ENCODE measurements at regions not wholly inside any gene's neighbourhood (a gene's known extent, or its start where the extent isn't known, plus 50 kb on each side); places are given as distances from the start of the nearest gene placed in this dataset.
"Not testable (repeated sequence)": the region's sequence is repeated elsewhere in the genome, so short reads cannot be mapped to it uniquely, and the experiment has no call there.

DNA sequence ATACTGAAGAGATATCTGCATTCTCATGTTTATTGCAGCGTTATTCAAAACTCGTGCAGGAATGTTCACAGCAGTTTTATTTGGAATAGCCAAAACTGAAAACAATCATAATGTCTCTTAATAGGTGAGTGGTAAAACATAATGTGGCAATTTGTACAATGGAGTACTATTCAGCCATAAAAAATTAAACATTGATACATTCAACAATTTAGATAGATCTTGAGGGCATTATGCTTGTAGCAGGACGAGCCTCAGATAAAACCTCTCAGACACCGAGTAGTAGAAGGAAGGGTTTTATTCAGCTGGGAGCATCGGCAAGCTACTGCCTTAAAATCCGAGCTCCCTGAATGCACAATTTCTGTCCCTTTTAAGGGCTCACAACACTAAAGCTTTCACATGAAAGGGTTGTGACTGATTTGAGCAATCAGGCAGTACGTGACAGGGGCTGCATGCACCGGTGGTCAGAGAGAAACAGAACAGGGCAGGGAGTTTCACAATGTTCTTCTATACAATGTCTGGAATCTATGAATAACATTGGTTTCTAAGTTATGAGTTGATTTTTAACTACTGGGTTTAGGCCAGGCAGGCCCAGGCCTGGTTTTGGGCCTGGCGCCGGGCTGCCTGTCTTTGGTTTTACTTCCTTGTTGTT, 195.3 kb upstream of the PRSS16 start:
- not testable (repeated sequence) for DNase-seq (ENCODE audit: low read depth in 2 of 2)

DNA sequence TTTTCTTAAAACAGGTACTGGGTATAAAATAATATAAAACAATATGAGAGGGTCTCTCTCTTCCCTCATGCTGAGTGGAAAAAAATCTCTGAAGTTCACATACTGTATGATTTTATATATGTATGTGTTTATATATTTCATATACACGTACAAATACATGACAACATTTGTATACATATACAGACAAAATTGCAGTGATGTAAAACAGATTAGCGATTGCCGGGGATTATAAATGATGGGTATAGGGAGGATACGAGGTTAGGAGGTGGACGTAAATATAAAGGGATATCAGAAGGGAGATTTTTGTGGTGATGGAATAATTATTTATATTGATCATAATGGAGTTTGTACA, 194.8 kb upstream of the PRSS16 start:
- no peak for DNase-seq (ENCODE audit: low read depth in 2 of 2)

DNA sequence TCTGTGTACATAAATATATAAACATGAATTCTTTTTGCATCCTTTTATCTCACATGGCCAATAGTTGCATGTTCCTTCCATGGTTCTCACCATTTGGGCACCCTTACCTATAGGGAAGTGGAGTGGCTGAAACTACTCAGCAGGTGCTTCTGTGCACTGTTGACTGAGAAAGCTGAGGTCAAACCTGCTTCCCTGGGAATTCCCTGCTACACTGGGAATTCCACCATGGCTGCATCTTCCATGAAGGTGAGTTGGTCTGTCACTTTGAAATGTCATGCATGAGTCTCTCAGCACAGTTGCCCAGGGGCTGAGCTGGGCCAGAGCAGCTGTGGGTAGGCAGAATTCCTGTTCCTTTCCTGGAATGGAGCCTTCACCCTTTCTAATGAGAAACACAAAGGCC, 193.8 kb upstream of the PRSS16 start:
- no peak for DNase-seq (ENCODE audit: low read depth in 2 of 2)

DNA sequence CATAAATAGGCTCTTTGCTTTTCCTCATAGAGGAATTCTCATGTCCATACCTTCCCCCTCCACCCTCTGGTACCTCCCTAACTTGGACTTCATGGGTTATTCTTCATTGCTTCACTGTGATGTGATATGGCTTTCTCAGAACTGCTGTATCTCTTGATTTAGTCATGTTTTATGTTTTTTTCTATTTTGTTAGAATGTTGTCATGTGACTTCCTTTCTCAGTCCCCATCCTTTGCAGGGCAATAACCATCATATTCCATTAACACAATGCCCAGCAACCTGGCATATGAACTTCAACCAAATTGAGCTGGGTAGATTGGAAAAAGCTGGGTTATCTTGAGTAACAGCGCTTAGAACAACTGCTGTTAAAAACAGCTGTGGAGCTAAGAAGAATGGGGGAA, 190.9 kb upstream of the PRSS16 start:
- no peak for DNase-seq (ENCODE audit: low read depth in 2 of 2)

DNA sequence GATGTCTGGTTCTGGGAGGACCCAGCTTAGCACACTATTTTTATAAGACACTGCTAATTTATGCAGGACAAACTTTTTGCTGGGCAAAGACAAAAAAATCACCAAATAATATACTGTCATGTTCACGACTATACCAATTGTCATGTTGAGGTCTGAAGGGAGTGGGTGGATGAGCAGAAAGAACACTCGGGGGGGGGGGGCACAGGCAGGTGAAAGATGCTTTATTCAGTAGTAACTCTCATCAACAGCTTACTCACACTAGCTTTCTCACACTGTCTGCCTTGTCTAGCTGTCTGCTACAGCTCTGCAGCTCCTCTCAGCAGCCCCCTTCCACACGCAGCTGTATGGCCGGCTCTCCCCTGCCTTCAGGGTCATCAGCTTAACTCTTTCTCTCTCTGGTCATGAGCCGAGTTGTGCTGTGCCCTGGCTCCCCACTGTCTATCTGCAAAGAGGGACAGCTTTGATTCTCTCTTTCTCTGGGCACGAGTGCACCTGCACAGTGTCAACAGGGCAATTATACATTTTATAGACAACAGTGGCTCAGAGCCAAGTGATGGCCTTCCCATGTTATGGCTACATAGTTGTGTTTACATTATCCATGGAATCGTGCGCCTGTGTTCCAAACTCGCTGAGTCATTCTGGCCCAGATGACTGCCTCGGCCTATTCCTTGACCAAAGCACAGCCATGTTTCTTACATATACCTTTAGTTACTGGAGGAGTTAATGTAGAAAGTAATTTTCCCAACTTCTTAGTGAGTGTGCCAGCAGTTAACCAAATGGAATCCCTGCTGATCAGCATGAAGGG, 187.7 kb upstream of the PRSS16 start:
- no peak for DNase-seq (ENCODE audit: low read depth in 2 of 2)

DNA sequence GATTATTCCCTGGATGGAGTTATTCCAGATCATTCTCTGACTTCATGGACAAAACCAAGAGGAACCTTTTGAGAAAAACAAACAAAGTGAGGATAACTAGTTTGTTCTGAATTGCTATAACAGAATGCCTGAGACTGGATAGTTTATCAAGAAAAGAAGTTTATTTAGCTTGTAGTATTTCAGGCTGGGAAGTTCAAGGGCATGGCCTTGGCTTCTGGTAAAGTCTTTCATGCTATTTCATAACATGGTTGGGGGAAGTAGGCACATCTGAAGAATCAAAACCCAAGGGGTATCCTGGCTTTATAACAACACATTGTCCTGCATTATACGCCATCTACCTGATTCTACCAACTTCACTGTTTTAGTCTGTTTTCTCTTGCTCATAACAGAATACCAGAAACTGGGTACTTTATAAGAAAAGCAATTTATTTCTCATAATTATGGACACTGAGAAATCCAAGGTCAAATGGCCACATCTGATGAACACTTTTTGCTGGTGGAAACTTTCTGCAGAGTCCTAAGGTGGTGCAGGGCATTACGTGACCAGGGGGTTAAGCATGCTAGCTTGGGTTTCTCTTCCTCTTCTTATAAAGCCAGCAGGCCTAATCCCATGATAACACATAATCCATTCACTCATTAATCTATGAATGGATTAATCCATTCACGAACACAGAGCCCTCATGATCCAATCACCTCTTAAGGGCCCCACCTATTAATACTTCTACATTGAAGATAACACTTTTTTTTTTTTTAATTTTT, 186.1 kb upstream of the PRSS16 start:
- DNase-seq (ENCODE audit: low read depth in 2 of 2): no peak

DNA sequence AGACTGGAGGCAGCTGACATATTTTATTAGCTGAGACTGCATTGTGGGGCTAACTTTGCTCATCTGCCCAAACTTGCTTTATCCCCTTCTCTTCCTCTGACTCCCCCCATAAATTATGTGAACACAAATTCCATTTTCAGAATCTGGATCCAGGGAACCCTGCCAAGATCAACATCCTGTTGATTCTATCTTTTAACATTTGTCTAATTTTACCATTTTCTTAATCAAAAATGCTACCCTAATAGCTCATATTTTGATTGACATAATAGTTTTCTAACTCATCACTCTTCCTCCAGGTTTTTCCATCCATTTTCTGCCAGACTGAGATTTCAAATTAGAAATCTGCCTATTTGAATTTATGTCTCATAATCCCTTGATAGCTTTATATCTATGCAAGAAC, 184.7 kb upstream of the PRSS16 start:
- no peak for DNase-seq (ENCODE audit: low read depth in 2 of 2)

DNA sequence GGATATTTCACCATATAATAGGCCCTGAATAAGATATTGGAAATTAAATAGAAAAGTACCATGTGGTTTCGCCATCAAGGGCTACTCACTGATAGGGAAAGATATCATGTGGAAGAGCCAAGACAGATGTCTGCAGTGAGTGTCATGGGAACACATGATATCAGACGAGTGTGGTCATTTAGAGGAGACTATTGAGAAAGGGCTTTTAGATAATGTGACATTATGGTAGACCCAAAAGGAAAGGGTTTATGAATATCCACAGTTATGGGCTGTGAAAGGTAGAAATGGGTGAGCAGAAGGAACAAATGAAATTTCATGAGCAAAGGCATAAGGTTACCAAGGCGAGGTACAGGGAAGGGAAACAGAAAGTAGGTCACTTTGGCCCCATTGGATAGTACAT, 182.3 kb upstream of the PRSS16 start:
- no peak for DNase-seq (ENCODE audit: low read depth in 2 of 2)

DNA sequence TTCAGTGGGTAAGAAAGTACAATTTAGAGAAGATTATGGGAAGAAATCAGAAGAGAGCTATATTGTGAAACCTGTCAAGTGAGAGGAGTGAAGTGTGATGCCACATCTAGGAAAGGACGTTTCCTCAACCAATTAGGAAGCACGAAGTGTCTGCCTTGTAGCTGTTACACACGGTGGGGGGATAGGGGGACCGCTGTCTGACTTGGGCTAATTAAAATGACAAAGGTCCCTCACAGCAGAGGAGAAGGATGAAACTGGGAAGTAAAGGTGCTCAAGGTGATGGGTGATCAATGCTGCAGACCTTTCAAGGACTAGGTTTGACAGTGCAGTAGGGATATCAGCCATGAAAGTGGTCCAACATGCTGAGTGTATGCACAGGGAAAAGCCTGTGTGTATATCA, 181.1 kb upstream of the PRSS16 start:
- no peak for DNase-seq (ENCODE audit: low read depth in 2 of 2)

DNA sequence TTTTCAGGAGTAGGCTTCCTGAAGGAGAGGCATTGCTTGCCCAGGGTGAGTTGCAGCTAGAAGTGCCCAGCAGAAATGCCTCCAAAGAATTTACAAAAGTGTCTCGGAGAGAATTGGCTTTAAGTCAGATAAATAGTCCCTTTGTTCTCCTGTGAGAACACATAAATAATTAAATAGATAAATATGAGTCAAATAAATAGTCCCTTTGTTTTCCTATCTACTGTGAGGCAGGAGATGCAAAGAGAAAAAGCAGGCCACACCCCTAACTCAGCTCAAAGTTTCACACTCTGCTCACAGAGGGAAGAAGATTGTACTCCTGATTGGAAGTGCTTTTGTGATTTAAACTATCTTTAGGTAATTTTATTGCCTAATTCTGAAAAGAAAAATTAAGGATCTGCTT, 180.7 kb upstream of the PRSS16 start:
- DNase-seq (ENCODE audit: low read depth in 2 of 2): no peak

DNA sequence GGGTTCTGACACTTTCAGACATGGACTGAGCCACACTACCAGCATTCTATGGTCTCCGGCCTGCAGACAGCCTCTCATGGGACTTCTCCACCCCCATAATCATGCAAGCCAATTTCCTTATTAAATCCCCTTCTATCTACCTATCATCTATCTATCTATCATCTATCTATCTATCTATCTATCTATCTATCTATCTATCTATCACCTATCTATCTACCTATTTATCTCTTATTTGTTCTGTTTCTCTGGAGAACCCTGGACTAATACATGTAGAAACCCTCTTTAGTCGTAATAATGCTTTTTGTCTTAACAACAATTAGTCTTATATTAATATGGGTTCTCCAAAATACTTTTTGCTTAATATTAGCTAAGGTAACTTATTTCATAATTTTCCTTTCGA, 174.1 kb upstream of the PRSS16 start:
- DNase-seq (ENCODE audit: low read depth in 2 of 2): no peak

DNA sequence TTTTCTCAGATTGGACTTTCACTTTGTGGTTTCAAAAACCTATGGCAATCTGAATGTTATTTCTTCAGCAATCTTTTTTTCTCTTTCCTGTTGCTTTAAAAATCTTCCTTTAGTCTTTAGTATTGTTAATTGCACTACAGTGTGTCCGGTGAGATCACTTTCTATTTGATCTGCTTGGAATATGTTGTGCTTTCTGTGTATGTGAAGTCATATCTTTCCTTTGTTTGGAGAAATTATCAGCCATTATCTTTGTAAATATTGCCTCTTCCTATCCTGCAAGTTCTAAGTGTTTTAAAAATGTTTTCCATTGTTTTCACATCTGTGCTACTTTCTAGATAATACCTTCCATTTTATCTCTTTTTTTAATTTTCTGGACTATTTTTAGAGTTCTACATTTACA, 171.4 kb upstream of the PRSS16 start:
- no peak for DNase-seq (ENCODE audit: low read depth in 2 of 2)

DNA sequence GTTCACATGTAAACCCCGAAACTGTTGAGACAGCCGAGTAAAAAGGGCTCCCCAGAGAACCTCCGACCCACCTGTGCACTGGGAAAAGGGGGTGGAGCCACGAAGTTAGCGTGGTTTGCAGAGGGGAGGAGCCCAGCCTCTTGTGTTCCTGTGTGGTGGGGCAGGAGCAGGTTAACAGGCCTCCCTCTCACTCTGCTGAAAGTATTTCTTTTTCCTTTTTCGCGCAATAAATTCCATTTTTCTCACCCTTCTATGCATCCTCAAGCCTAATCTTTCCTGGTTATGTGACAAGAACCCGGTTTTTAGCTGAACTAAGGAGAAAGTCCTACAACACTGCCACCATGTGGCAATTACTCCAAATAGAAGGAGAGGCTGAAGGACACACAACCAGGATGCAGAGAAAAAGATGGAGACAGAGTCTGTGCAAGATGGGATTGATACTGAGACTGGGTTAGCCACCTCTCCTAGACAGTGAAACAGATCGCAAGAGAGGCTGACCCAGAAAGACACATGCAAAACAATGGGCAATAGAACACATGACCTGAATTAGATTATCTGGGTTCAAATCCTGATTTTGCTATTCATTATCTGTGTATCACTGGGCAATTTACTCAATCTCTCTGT, 168.7 kb upstream of the PRSS16 start:
- DNase-seq (ENCODE audit: low read depth in 2 of 2): peak; percentile 24 to 34

DNA sequence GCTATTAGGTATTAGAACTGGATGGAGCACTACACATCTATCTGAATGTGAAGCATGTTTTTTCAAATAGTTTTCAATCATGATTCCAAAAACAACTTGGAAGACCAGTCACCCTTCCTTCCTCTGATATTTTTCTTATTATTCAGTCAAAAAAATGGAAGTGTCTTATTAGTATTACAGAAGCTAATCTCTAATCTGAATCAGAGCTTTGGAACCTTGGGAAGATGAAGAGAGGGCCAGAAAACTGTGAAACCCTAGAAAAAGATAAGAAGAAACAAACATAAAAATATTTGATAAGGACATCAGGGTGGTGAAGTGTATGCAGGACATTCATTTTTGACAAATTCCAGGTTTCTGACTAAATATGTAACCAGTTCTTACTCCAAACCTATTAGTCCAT, 166.3 kb upstream of the PRSS16 start:
- no peak for DNase-seq (ENCODE audit: low read depth in 2 of 2)

DNA sequence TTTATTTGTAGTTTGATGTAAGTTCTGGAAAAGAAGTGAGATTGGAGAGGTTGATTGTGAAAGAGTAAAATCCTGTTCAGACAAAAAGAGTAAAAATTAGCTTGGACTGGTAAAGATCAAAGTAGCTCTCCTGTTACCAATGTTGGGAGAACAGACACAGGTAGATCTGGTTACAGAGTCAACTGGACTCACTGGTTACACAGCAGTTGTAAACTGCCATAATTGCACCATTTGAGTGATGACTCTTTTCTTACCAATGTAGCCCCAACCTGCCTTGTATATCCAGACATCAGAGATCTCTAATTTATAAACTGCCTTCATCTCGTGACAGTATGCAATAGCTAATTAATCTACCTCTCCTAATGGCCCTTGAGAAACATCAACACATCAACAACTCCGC, 165.6 kb upstream of the PRSS16 start:
- DNase-seq (ENCODE audit: low read depth in 2 of 2): no peak

DNA sequence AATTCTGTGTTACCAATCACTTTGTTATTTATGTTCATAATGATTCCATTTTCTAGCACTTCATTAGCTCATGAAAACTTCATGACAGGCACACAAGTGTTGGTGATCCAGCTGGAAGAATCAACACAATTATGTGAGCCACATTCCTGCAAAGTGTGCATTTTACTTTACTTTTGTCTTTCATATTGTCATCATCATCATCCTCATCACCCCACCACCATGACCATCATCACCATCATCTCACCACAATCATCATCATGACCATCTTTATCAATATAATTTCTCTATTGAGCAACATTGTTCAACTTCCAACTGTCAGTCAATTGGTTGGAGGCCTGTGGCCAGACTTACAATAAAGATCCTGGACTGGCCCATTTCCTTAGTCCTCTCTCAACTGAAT, 159.4 kb upstream of the PRSS16 start:
- DNase-seq (ENCODE audit: low read depth in 2 of 2): no peak

DNA sequence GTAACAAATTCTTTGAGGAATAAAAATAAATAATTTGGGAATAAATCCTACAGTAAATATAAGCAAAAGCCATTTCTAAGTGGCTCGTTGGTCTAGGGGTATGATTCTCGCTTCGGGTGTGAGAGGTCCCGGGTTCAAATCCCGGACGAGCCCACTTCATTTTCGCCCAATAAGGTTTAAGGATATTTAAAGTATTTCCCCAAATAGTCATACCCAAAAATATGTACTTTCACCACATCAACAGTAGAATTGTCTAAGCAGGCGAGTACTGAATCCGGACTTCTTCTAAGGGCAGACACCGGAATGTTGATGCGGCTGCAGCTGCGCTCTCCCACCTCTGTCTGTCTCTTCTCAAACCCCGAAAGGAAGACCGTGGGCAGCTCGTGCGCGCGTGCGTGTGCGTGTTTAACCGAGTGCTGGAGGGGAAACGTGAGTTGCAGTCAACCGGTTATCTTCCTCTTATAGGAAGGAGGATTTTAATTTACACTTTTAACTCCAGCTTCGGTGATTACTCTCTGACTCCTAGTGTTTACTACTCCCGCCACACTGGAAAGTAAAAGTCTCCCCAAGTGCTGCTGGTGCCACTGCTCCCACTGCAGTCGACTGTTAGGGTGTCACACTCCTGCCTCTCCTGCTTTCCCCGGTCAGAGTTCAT, 155.7 kb upstream of the PRSS16 start:
- DNase-seq (ENCODE audit: low read depth in 2 of 2): peak; percentile 84

DNA sequence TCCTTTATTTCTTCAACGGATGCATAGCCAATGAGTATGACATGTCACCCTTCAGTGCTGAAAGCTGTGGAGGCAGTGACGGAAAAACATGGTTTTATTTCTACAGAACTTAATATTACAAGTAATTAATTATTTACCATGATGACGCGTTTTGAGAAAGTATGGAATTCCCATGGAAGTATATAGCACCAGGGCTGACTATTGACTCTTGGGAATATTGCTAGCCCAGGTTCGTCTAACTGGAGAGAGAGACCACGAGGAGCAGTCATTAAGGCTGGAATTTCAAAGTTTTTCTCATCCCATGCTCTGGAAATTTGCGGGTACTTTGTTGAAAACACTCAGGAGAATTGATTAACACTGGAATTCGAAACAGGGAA, 155.2 kb upstream of the PRSS16 start:
- DNase-seq (ENCODE audit: low read depth in 2 of 2): no peak

DNA sequence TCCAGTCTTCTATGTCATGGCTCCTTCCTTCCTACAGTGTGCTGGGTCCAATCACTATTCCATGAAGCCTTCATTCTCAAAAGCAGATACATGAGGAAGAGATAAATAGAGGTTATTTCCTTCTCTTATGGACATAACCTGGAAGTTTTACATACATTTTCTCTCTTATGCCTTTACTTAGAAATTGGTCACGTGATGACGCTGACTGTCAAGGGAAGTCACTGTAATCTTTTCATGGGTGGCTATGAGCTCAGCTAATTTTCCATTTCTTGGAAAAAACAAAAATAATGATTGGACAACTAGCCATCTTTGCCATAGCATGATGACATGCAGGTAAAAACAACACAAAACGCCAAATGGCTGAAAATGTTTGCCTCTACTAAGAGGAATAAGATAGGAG, 151.6 kb upstream of the PRSS16 start:
- no peak for DNase-seq (ENCODE audit: low read depth in 2 of 2)

DNA sequence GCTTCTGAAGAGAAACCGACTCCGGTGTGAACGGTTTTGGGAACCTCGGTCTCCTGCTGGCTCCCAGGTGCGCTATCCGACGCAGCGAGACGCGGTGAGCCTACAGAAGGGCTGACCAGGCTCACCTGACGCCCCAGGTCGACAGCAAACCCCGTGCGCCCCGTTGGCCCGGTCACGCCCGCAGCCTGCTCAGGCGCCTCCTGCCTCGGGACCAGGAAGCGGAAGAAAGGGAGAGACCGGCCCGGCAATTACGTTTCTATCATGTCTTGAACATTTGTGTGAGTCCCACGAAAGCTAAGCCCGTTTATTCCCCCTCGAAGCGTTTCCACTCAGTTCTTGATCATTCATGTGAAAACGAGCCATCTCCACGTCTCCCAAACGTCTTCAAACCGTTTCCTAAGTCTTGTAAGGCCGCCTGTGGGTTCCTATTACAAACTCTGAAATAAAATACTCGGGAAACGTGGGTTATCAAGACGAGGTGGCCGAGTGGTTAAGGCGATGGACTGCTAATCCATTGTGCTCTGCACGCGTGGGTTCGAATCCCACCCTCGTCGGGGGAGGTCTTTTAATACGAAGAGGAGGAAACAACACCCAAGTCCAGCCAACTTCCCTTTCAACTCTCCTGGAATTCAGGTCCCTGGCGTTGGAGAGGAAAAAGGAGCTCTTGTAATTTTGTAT, 150.5 kb upstream of the PRSS16 start:
- peak; percentile 25 to 36 for DNase-seq (ENCODE audit: low read depth in 2 of 2)

DNA sequence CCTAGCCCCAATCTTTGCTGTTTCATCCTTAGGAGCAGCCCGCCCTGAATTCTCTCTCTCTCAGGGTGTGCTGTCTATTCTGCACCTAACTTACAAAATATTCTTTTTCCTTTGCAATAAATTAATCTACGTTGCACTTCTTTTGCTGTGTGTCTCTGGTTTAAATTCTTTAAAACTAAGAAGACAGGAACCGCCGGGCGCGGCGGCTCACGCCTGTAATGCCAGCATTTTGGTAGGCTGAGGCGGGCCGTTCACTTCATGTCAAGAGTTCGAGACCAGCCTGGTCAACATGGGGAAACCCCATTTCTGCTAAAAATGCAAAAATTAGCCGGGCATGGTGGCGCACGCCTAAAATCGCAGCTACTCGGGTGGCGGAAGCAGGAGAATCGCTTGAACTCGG, 148.5 kb upstream of the PRSS16 start:
- DNase-seq (ENCODE audit: low read depth in 2 of 2): no peak

DNA sequence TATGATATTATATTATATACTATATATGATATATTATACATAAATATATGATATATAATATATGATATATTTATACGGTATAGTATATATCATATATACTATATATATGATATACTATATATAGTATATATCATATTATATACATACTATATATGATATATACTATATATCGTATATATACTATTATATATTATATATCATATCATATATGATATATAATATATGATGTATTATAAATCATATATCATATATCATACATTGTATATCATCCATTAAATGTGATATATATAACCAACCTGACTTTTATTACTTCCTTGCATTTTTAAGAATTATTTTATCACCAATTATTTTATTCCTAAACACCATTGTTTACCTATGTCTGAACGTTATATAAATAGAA, 146.6 kb upstream of the PRSS16 start:
- DNase-seq (ENCODE audit: low read depth in 2 of 2): no peak

All from fibroblast of skin of left biceps (primary cell).